Neural progenitor cell (in vitro differentiated cells): ENCODE measurements at regions not wholly inside any gene's neighbourhood (a gene's known extent, or its start where the extent isn't known, plus 50 kb on each side); places are given as distances from the start of the nearest gene placed in this dataset.

ENCODE experiments used
- EZH2 ChIP-seq: fragments of 200-600 bp; sonication (generic); IDR thresholded peaks from 2 replicates; pipeline ENCODE4 v1.6.1; 2017; ENCODE audit warnings: antibody characterized with exemption, mild to moderate bottlenecking, moderate library complexity
- EZH2phosphoT487 ChIP-seq: fragments of 200-600 bp; sonication (generic); IDR thresholded peaks from 2 replicates; pipeline ENCODE4 v1.6.1; 2017; ENCODE audit warnings: antibody characterized with exemption
- TF ChIP-seq, protein P1 (sequence below): fragments of 200-600 bp; sonication (generic); IDR thresholded peaks from 2 replicates; pipeline ENCODE4 v1.5.1; 2017; ENCODE audit warnings: antibody characterized with exemption, mild to moderate bottlenecking

DNA sequence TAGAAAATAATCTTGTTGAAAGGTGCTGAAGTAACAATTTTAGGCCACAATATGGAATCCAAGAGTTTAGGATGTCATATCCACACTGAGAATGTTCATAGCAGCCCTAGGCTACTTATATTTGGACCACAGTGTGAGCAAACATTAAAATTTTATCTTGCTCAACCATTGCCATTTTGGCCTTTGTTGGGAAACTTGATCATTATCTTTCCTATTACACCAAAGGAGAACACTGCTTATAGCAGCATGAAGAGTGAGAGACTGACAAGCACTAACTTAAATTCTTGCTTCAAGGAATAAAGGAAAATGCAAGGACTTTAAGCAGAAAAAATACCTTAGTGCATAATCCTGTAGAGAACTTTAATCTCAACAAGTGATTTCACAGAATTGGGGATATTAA lies 86.3 kb upstream of the LRRTM4 start:
- TF ChIP-seq, protein P1, sequence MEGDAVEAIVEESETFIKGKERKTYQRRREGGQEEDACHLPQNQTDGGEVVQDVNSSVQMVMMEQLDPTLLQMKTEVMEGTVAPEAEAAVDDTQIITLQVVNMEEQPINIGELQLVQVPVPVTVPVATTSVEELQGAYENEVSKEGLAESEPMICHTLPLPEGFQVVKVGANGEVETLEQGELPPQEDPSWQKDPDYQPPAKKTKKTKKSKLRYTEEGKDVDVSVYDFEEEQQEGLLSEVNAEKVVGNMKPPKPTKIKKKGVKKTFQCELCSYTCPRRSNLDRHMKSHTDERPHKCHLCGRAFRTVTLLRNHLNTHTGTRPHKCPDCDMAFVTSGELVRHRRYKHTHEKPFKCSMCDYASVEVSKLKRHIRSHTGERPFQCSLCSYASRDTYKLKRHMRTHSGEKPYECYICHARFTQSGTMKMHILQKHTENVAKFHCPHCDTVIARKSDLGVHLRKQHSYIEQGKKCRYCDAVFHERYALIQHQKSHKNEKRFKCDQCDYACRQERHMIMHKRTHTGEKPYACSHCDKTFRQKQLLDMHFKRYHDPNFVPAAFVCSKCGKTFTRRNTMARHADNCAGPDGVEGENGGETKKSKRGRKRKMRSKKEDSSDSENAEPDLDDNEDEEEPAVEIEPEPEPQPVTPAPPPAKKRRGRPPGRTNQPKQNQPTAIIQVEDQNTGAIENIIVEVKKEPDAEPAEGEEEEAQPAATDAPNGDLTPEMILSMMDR, result no peak
- TF ChIP-seq EZH2 (no peak), EZH2phosphoT487 (no peak)
